Suprapubic skin (tissue), 4 donors: ENCODE measurements at regions not wholly inside any gene's neighbourhood (a gene's known extent, or its start where the extent isn't known, plus 50 kb on each side); places are given as distances from the start of the nearest gene placed in this dataset.
"Not testable (repeated sequence)": the region's sequence is repeated elsewhere in the genome, so short reads cannot be mapped to it uniquely, and the experiment has no call there.

Experiments
- DNase-seq, 2 donors: peaks; one replicate each; pipeline ENCODE4 v3.0.0-alpha.2; 2019; ENCODE audit warnings: low spot score in 2 of 2
- H3K27ac ChIP-seq: fragments of 200-600 bp; sonication (generic); one replicate; pipeline ENCODE4 v1.5.1; 2019
- H3K27me3 ChIP-seq: fragments of 200-600 bp; sonication (generic); one replicate; pipeline ENCODE4 v1.5.1; 2019
- H3K36me3 ChIP-seq: fragments of 200-600 bp; sonication (generic); one replicate; pipeline ENCODE4 v1.5.1; 2019
- H3K4me1 ChIP-seq: fragments of 200-600 bp; sonication (generic); one replicate; pipeline ENCODE4 v1.5.1; 2019
- H3K4me3 ChIP-seq: fragments of 200-600 bp; sonication (generic); one replicate; pipeline ENCODE4 v1.5.1; 2019; ENCODE audit warnings: mild to moderate bottlenecking
- H3K9me3 ChIP-seq: fragments of 200-600 bp; sonication (generic); one replicate; pipeline ENCODE4 v1.5.1; 2019
- EP300 ChIP-seq: sonication (generic); formaldehyde crosslinking; IDR thresholded peaks from one replicate; pipeline ENCODE4 v1.6.1; 2017; ENCODE audit warnings: antibody characterized with exemption
- POLR2A ChIP-seq, 2 donors: fragments of 450-650 bp; IDR thresholded peaks; one replicate each; pipeline ENCODE4 v1.6.1; 2017; ENCODE audit warnings: antibody characterized with exemption in 2 of 2, mild to moderate bottlenecking in 2 of 2, moderate library complexity in 2 of 2
- POLR2AphosphoS5 ChIP-seq, 3 donors: sonication (generic); formaldehyde crosslinking; IDR thresholded peaks; one replicate each; pipeline ENCODE4 v1.6.1; 2017; ENCODE audit warnings: antibody characterized with exemption in 3 of 3
- WGBS: methylation state at CpG from one replicate; pipeline ENCODE4 v1.1.5; 2018; 5-methylcytosine and 5-hydroxymethylcytosine counted together
- TF ChIP-seq, protein P1 (sequence below), 2 donors: fragments of 200-600 bp in 1 of 2; fragments of 450-650 bp in 1 of 2; sonication (generic) in 1 of 2; IDR thresholded peaks; one replicate each; pipeline ENCODE4 v1.5.1; 2016 to 2019; ENCODE audit warnings: antibody characterized with exemption in 2 of 2, mild to moderate bottlenecking in 1 of 2, moderate library complexity in 1 of 2

- H3K27me3 ChIP-seq: no peaks in the 10 kb centered on the region
- DNase-seq: no peak
- no peaks in the 10 kb centered on the region for H3K4me1 ChIP-seq
- H3K4me3 ChIP-seq: no peak overlapping the region
- no peak overlapping the region for H3K27ac ChIP-seq
- H3K9me3 ChIP-seq: no peaks in the 10 kb centered on the region
- TF ChIP-seq POLR2A (IDR thresholded peaks at IDR 0.05) (no peak), EP300 (no peak), POLR2AphosphoS5 (IDR thresholded peaks at IDR 0.05) (no peak)
- TF ChIP-seq, protein P1, sequence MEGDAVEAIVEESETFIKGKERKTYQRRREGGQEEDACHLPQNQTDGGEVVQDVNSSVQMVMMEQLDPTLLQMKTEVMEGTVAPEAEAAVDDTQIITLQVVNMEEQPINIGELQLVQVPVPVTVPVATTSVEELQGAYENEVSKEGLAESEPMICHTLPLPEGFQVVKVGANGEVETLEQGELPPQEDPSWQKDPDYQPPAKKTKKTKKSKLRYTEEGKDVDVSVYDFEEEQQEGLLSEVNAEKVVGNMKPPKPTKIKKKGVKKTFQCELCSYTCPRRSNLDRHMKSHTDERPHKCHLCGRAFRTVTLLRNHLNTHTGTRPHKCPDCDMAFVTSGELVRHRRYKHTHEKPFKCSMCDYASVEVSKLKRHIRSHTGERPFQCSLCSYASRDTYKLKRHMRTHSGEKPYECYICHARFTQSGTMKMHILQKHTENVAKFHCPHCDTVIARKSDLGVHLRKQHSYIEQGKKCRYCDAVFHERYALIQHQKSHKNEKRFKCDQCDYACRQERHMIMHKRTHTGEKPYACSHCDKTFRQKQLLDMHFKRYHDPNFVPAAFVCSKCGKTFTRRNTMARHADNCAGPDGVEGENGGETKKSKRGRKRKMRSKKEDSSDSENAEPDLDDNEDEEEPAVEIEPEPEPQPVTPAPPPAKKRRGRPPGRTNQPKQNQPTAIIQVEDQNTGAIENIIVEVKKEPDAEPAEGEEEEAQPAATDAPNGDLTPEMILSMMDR (IDR thresholded peaks at IDR 0.05): no peak
- no peaks in the 10 kb centered on the region for H3K36me3 ChIP-seq
These were observed 430.5 kb downstream of the SMARCA1 start for GRCh38 chrX:129092757-129093156.

DNA sequence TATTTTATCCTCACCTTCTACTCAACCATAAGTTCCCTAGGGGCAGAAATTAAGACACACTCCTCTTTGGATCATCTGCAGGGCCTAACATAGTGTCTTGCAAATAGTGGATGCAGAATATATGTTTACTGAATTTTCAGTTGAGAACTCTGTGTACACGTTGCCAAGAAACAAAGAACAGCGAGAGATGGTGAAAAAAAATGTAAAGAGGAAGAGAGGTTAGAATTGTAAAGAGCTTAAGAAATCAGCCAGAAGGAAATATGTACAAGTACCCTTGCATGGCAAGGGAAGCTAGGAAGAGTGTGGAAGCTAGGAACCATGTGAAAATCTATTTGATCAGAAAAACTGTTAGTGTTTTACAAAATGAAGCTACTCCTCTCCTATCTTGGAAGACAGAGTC, 431.0 kb downstream of the SMARCA1 start:
- no peaks in the 10 kb centered on the region for H3K27me3 ChIP-seq
- H3K4me1 ChIP-seq: no peaks in the 10 kb centered on the region
- TF ChIP-seq EP300: no peak
- TF ChIP-seq, protein P1 (IDR thresholded peaks at IDR 0.05): no peak
- no peak for TF ChIP-seq POLR2AphosphoS5 (IDR thresholded peaks at IDR 0.05)
- no peak for TF ChIP-seq POLR2A (IDR thresholded peaks at IDR 0.05)
- no peak for DNase-seq
- H3K4me3 ChIP-seq: no peak overlapping the region
- 41% methylated on average over 2 of the region's 2 CpGs for WGBS
- no peaks in the 10 kb centered on the region for H3K9me3 ChIP-seq
- no peaks in the 10 kb centered on the region for H3K36me3 ChIP-seq
- H3K27ac ChIP-seq: no peak overlapping the region

- no peaks in the 10 kb centered on the region for H3K9me3 ChIP-seq
These were observed 432.2 kb downstream of the SMARCA1 start for GRCh38 chrX:129091097-129091496.

GRCh38 chrX:129086802-129087201, 436.5 kb downstream of the SMARCA1 start:
- H3K9me3 ChIP-seq: no peaks in the 10 kb centered on the region
- H3K36me3 ChIP-seq: no peaks in the 10 kb centered on the region
- WGBS: no CpG with 5 or more reads among the region's 7 CpGs
- no peaks in the 10 kb centered on the region for H3K27me3 ChIP-seq
- no peaks in the 10 kb centered on the region for H3K4me1 ChIP-seq
- H3K4me3 ChIP-seq: no peak overlapping the region
- DNase-seq: no peak
- TF ChIP-seq EP300 (no peak), POLR2A (IDR thresholded peaks at IDR 0.05) (no peak), POLR2AphosphoS5 (IDR thresholded peaks at IDR 0.05) (no peak)
- TF ChIP-seq, protein P1 (IDR thresholded peaks at IDR 0.05): no peak
- no peak overlapping the region for H3K27ac ChIP-seq

More at GRCh38 chrX:129091097-129091496, 432.2 kb downstream of the SMARCA1 start:
- no peaks in the 10 kb centered on the region for H3K27me3 ChIP-seq
- no peaks in the 10 kb centered on the region for H3K36me3 ChIP-seq
- H3K27ac ChIP-seq: no peak overlapping the region
- no peaks in the 10 kb centered on the region for H3K4me1 ChIP-seq
- TF ChIP-seq POLR2A (IDR thresholded peaks at IDR 0.05): no peak
- TF ChIP-seq, protein P1 (IDR thresholded peaks at IDR 0.05): no peak
- TF ChIP-seq EP300: no peak
- no peak for TF ChIP-seq POLR2AphosphoS5 (IDR thresholded peaks at IDR 0.05)
- H3K4me3 ChIP-seq: no peak overlapping the region
- WGBS: 37% methylated on average over 2 of the region's 2 CpGs
- no peak for DNase-seq

DNA sequence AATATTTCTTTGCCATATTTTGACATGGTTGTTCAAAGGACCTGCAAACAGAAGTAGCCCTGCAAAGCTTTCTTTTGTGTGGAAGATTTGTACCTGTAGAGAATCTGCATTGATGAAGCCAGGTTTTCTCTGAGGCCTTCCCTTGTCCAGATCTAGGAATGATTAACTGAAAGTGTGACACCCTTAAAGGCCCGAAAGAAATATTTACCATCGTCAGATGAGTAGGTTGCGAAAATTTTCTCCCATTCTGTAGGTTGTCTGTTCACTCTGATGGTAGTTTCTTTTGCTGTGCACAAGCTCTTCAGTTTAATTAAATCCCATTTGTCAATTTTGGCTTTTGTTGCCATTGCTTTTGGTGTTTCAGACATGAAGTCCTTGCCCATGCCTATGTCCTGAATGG, 439.0 kb downstream of the SMARCA1 start:
- not testable (repeated sequence) for H3K4me1 ChIP-seq, H3K9me3 ChIP-seq, H3K4me3 ChIP-seq, DNase-seq, H3K36me3 ChIP-seq, H3K27ac ChIP-seq, H3K27me3 ChIP-seq
- WGBS: 90% methylated on average over 3 of the region's 3 CpGs

DNA sequence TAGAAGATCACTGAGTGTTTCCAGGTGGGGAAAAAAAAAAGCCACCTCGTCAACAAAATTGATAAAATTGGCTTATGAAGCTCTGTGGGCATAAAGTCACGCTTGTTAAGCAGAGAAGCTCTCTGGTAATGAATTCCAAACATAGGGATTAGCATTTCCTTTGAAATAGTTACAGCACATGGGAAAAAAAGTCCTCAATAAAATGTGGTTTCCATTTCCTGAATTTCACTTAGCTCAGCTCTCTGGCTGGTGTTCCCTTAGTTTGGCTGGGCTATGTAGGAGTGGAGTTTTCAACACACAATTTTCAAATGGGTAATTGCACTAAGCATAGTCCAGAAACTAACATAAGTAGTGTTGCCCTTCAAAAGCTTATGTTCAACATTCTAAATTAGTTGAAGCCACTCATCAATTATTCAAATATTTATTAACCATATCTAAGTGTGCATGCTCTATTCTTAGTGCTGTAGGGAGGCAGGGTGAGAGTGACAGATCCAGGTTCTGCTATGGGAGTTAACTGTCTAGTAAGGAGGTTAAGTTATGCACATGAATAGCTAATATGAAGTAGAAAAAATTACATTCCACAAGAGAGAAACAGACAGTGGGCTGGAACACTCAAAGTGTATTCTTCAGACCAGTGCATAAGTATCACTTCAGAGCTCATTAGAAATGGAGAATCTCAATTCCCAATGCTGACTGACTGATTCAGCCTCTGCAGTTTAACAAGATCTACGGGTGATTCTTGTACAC, 445.7 kb downstream of the SMARCA1 start:
- TF ChIP-seq POLR2AphosphoS5 (IDR thresholded peaks at IDR 0.05) (no peak), POLR2A (IDR thresholded peaks at IDR 0.05) (no peak), EP300 (no peak)
- TF ChIP-seq, protein P1 (IDR thresholded peaks at IDR 0.05): no peak
- Histone ChIP-seq H3K36me3 (no peaks in the 10 kb centered on the region), H3K4me1 (no peaks in the 10 kb centered on the region), H3K27ac (no peak overlapping the region), H3K4me3 (no peak overlapping the region), H3K27me3 (no peaks in the 10 kb centered on the region), H3K9me3 (no peaks in the 10 kb centered on the region)
- 24% methylated on average over 3 of the region's 3 CpGs for WGBS
- no peak for DNase-seq
